Stimulated activated CD4-positive, alpha-beta T cell treated with anti-CD3 and anti-CD28 coated beads, Interleukin-1b, Interleukin-23, amount 100 ng/mL, for 24 hours (primary cell): ENCODE measurements at regions not wholly inside any gene's neighbourhood (a gene's known extent, or its start where the extent isn't known, plus 50 kb on each side); places are given as distances from the start of the nearest gene placed in this dataset.
"Not testable (repeated sequence)": the region's sequence is repeated elsewhere in the genome, so short reads cannot be mapped to it uniquely, and the experiment has no call there.

Experiments used
- DNase-seq, 4 experiments: peaks; one replicate each; pipeline ENCODE4 v3.0.0-alpha.2; 2020; ENCODE audit warnings: low read depth in 4 of 4, low spot score in 1 of 4

GRCh38 chr4:77305766-77306165 lies 148.8 kb downstream of the CCNG2 start:
- no peak for DNase-seq

- no peak for DNase-seq
These were observed 149.5 kb downstream of the CCNG2 start for GRCh38 chr4:77306496-77306895.

- DNase-seq = no peak
These were observed 151.8 kb downstream of the CCNG2 start for GRCh38 chr4:77308843-77309242.

DNA sequence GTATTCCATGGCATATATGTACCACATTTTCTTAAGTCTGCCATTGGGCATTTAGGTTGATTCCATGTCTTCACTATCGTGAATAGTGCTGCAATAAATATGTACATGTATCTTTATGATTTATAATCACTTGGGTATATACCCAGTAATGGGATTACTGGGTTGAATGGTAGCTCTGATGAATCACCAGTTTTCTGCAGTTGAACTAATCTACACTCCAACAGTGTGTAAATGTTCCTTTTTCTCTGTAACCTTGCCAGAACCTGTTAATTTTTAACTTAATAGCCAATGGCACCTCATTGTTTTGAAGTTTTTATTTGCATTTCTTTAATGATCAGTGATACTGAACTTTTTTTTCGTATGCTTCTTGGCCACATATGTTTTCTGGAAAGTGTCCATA lies 152.5 kb downstream of the CCNG2 start:
- DNase-seq = no peak

- no peak for DNase-seq
These were observed 153.9 kb downstream of the CCNG2 start for GRCh38 chr4:77310931-77311330.

DNA sequence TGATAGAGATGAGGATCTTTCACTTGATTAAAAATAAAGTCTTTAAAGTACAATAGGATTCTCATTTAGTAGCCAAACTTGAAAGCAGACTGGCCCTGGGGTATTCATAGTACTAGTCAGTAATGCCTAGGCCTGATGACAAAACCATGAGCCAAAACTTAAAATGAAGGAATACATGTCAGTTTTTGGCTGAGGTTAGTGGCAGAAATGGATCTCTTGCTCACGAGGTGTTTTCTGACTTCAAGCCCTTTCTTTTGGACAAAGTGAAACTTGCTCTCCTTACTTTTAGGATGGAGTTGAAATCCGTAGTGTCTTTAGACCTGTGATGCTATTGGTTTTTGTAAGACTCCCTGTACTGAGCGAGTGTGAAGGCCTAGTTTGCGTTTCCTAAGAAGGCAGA lies 157.7 kb downstream of the CCNG2 start:
- DNase-seq = no peak

GRCh38 chr4:77327151-77327550 lies 170.1 kb downstream of the CCNG2 start:
- DNase-seq = no peak

GRCh38 chr4:77332696-77333270 lies 175.8 kb downstream of the CCNG2 start:
- no peak for DNase-seq

- no peak for DNase-seq
These were observed 179.6 kb downstream of the CCNG2 start for GRCh38 chr4:77336411-77337142.

DNA sequence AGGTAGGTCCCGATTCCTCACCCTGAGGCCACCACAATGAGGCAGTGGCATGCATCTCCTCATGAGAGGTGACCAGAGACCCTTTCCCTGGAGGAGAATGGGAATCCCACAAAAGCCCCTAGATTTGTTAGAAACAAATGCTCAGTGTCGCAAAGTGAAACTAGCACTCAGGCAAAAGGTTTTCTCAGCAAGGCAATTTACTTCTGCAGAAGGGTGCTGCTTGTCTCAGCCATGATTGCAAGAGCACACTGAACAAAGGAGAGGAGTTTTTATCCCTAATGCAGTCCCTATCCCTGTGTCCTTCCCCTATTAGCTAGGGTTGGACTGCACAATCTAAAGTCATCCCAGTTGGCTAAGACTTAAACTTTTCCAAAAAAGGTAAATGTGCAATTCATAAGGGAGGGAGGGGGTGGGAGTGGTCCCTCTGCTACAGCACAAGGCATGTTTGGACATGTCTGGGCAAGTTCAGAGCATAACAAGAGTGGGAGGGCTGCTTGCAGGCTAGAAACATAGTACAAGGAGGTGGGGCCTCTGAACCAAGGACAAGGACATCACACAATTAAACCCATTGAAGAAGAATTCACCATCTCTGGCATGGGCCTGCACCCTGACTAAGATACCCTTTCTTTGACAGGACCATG lies 185.3 kb downstream of the CCNG2 start:
- no peak for DNase-seq

GRCh38 chr4:77344001-77344400 lies 187.0 kb downstream of the CCNG2 start:
- no peak for DNase-seq

DNA sequence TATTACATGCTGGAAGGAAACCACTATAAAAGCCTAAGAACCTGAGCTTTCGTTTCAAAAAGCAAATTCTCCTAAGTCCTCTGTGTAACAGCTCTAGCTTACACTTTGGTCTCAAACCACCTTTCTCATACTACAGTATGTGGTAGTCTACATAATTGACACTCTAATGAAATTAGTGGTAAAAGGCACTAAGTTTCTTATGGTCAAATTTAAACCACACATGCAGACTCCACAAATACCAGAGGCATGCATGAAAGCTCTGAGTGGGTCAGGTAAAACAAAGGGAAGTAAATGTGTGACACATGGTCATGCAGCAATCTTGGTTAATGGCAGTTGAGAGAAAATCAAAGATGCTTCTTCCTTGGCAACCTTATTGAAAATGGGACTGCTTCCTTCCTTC lies 187.8 kb downstream of the CCNG2 start:
- DNase-seq = no peak

DNA sequence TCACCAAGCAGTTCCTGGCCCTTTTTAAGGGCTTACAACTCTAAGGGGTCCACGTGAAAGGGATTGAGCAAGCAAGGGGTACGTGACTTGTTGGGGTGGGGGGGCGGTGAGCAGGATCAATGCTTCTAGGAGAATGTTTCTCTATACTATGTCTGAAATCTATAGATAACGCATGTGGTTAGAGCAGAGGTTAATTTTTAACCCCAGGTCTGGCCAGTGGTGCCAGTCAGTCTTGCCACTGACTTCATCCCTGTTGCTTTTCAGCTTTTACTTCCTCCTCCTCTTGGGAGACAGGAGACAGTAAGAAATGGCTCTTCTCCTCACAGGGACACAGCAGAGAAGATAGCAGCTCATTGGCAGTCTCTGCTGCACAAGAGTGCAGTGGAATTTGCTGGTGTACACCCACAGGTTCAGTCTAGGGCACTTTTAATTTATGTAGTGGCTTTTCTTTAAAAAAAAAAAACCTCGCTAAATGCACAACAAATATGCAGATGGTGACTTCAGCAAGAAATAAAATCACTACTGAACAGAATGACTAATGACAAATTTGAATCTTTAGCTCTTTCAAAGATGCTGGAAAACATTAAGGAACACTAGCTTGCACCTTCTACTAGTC lies 190.5 kb downstream of the CCNG2 start:
- no peak for DNase-seq

DNA sequence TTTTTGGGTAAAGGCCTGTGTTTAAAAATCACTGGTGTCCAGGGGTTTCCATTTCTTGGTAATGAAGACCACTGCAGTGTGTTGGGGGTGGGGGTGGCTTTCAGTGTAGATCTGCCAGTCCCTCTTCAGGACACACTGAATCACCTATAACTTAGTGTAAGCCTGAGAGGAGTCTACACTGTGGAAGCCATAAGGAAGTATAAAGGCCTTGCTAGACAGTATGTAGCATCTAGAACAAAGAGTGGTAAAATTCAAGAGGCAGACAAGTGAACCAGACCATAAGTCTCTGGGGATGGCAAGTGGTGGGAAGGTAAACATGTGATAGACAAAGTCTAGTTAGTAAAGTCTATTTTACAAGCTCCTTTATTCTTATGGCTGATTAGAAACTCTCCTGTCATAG lies 191.8 kb downstream of the CCNG2 start:
- DNase-seq = no peak

DNA sequence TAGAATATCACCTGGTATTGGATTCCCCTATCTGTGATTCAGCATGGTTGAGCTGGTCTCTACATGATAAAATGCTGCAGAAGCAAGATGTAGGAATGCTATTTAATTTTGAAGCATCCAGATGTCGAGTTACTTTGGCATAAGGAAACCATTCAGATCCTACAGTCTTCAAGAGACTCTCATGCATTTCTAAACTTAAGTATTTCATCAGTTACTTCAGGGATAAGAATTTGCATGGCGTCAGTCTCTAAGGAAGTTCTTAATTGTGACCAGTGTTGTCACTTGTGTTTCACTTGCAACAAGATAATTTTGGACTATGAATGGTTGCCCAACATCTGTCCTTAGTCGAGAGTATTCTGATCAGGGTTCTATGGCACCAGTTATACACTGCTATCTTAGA lies 192.4 kb downstream of the CCNG2 start:
- no peak for DNase-seq

DNA sequence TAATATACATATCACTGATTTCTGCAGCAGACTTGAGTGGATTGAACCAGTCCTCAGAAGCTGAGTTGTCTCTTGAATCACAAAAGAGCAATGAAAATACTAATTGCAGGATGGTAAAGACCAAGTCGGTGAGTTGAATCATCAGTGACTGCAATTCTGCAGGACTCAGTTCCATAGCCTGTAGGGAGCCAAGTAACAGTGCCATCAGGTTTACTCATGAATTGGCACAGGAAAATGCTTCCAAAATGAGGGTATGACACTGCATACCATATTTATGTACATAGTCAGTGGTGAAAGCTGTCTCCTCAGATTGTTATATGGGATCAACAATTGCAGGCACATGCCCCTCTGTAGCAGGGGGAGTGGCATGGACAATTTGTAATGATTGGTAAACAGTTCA lies 192.8 kb downstream of the CCNG2 start:
- DNase-seq = no peak

DNA sequence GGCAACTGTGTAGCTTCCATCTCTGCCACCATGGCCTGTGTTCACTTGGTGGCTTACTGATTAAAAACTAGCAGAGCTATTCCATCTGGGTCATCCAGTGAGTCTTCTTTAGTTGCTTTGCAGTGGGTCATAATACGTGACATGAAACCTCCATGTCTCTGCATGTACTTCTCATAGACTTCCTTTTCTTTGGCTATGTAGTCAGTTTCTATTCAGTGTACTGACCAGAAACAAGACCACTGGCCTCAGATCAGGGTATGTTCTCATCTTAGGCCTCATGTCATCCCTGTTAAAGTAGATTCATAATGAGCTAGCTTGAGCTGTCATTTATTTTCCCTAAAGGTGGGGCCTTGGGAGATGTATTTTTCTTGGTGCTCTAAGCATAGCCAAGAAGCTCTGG lies 195.2 kb downstream of the CCNG2 start:
- no peak for DNase-seq

DNA sequence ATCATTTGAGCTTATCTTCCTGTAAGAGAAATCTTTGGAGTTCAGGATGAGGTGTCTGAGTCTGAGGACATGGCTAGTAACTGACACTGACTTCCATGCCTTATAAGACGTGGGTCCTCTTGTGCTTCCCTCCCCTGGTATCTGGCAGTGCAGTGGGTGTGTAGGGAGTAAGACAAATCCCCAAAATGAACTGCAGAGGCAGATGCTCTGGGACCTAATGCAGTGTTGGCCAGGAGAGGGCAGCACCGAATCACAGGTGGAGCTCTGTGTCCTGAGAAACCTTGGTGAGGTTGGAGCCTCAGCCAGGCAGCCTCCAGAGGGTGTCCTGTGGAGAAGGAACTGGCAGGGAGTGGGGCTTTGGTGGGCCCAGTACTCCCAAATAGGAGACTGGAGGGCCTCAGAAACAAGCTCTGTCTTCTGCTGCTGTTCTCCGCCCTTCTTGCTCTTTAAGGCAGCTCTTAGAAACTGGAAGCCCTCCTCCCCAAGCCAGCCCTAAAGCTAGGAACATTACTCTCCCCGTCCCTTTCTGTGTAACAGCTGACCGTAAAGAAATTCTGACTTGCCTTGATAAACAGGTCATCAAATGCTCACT lies 196.8 kb downstream of the CCNG2 start:
- not testable (repeated sequence) for DNase-seq

DNA sequence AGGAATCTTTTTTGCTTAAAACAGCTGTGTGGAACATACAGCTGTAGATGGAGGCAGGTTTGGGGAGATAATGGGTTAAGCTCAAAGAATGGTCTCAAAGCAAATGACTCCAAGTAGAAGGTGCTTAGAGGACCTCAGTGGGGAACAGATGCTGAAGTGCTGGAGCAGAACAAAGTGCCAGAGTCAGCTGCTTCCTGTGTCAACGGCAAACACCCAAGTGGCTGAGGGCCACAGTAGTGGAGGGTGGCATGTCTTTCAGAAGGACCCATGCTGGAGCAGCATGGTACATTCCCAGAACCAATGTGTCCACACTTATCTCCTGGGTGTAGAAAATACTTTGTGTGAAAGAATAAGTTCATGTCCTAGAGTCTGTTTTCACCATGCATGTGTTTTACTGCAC lies 197.5 kb downstream of the CCNG2 start:
- DNase-seq = no peak

DNA sequence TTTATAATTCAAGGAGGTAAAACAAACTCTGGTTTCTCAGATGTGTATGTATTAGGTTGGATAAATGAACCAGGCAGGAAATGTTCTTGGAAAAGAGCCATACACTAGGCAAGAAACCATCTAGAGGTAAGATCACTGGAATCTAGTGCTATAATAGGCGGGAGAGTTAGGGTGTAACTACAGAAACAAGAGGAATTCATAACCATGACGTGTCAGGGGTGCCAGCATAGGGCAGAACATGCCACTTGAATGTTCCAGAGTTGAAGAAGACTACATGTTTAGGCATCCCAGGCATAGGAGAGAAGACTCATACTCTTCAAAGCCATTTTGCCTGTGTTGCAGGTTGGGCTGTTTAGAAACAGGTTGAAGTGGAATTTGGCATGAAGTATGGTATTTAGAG lies 198.7 kb downstream of the CCNG2 start:
- DNase-seq = no peak

DNA sequence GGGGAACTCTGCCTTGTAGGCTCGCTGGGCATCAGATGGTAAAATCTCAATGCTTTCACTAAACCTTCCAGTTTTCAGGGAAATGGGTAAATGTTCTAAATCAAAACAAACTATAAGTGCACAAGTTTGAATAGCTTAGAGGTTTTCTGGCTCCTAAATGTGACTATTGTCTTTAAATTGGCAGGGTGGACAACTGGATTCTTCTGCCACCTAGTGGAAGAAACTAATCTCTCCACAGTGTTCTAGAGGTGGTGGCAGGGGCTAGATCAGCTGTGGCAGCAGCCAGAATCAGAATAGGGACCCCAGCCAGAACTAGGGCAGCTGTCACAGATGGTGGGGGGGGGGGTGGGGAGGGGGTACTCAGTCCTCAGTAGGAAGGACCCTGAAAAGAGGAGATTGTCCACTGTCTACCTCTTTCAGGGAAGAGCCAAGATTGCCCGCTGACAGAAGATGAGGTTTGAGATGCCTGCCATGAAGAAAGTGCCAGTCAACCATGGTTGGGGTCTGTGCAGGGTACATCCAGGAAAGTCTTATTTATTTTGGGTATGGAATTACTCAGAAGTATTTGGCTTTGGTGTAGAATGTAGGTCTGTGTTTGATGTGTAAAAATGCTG lies 201.4 kb downstream of the CCNG2 start:
- DNase-seq = no peak
